ENCODE measurements at regions not wholly inside any gene's neighbourhood (a gene's known extent, or its start where the extent isn't known, plus 50 kb on each side); places are given as distances from the start of the nearest gene placed in this dataset.

GRCh38 chr2:76429374-76429773 is 718.7 kb upstream of the GCFC2 start (continued):
- TF ChIP-seq PRDM15 (CRISPR knock-in tag; IDR thresholded peaks at IDR 0.05) (no peak), RORB (CRISPR knock-in tag; IDR thresholded peaks at IDR 0.05) (no peak), MLX (CRISPR knock-in tag; IDR thresholded peaks at IDR 0.05) (no peak), SOX15 (CRISPR knock-in tag; IDR thresholded peaks at IDR 0.05) (no peak), NR1H2 (CRISPR knock-in tag; IDR thresholded peaks at IDR 0.05) (no peak), HMGXB4 (CRISPR knock-in tag; IDR thresholded peaks at IDR 0.05) (no peak)

- no peak for TF ChIP-seq ZNF416 (CRISPR knock-in tag; IDR thresholded peaks at IDR 0.05)
- ChIA-PET POLR2A (no interaction called here), CTCF (no interaction called here)
- H3K36me3 Mint-ChIP-seq: no peaks in the 10 kb centered on the region
- ATAC-seq: no peak
- no peaks in the 10 kb centered on the region for H3K27me3 Mint-ChIP-seq (ENCODE audit: low read depth)
- H3K4me3 Mint-ChIP-seq: no peak overlapping the region
- DNase-seq (ENCODE audit: low spot score): no peak
- H3K4me1 Mint-ChIP-seq: peaks cover 25% of the 10 kb centered on the region
- H3K27ac Mint-ChIP-seq: no peak overlapping the region
- peaks cover 7% of the 10 kb centered on the region; the same call in 1 of the 2 replicates for H3K9me3 Mint-ChIP-seq
These were observed 716.7 kb upstream of the GCFC2 start for GRCh38 chr2:76427452-76427851.

- Mint-ChIP-seq H3K9me3 (no peaks in the 10 kb centered on the region; the same call in 1 of the 2 replicates), H3K36me3 (no peaks in the 10 kb centered on the region), H3K4me3 (no peak overlapping the region), H3K4me1 (peaks cover 24% of the 10 kb centered on the region), H3K27me3 (ENCODE audit: low read depth) (no peaks in the 10 kb centered on the region), H3K27ac (no peak overlapping the region)
- ChIA-PET POLR2A (no interaction called here), CTCF (interaction anchor here (1.3 kb wide), 1 partner anchor 15 kb away, joined by 5 read pairs; no protein-coding TSS in a partner anchor)
- TF ChIP-seq ATF2 (CRISPR knock-in tag; IDR thresholded peaks at IDR 0.05; ENCODE audit: borderline replicate concordance, low read depth) (no peak), PRRX2 (CRISPR knock-in tag; IDR thresholded peaks at IDR 0.05) (no peak)
- DNase-seq (ENCODE audit: low spot score) (no peak), ATAC-seq (no peak)
These were observed 705.1 kb upstream of the GCFC2 start for GRCh38 chr2:76415821-76416220.

GRCh38 chr2:76413436-76413835 is 702.7 kb upstream of the GCFC2 start:
- Mint-ChIP-seq H3K27ac (no peak overlapping the region), H3K27me3 (ENCODE audit: low read depth) (no peaks in the 10 kb centered on the region), H3K4me3 (no peak overlapping the region), H3K9me3 (peaks cover 17% of the 10 kb centered on the region), H3K36me3 (peaks cover 15% of the 10 kb centered on the region), H3K4me1 (peaks cover 21% of the 10 kb centered on the region)
- no peak for TF ChIP-seq ATF1 (CRISPR knock-in tag; IDR thresholded peaks at IDR 0.05)
- no peak for TF ChIP-seq ZBTB21 (CRISPR knock-in tag; IDR thresholded peaks at IDR 0.05; ENCODE audit: borderline replicate concordance)
- TF ChIP-seq JAZF1 (CRISPR knock-in tag; IDR thresholded peaks at IDR 0.05): no peak
- TF ChIP-seq ZNF425 (CRISPR knock-in tag; conservative IDR thresholded peaks at IDR 0.05): no peak
- CTCF ChIA-PET: no interaction called here
- ATAC-seq (no peak), DNase-seq (ENCODE audit: low spot score) (no peak)
- POLR2A ChIA-PET: no interaction called here
